ENCODE measurements at regions not wholly inside any gene's neighbourhood (a gene's known extent, or its start where the extent isn't known, plus 50 kb on each side); places are given as distances from the start of the nearest gene placed in this dataset.
"Not testable (repeated sequence)": the region's sequence is repeated elsewhere in the genome, so short reads cannot be mapped to it uniquely, and the experiment has no call there.

DNA sequence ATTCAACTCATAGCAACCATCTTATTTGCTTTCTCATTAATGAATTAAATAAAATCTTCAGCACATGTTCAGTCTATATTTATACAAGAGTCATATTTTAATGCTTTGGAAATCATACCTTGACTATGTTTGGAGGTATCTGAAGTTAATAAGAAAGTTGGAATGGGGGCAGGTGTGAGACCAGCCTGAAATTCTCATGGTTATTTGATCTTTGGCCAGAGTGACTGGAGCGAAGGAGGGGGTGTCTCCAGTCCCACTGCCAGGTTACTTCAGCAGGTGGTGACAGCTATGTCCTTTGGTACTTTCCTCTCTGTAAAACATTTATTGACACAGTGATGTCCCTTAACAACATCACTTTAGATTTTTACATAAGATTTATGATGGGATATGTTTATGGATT lies 318.1 kb upstream of the SGCD start:
- no peak for DNase-seq

DNA sequence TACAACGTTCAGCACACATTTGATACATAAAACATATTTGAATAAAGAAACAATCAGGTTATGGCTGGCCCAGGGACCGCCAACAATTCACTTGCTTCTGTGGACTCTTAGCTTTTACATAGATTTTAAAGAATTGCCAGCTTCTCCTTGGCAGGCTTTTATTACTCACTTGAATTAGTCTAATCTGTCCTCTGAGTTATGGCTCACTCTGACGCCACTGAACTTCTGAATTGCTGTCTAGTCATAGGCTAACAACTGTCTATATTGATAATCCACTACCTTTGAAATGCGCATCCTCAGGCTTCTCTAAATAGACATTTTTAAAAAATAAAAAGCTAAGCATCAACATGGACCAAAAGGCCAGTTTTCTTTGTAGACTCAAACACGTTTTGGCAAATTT lies 317.4 kb upstream of the SGCD start:
- DNase-seq = no peak

DNA sequence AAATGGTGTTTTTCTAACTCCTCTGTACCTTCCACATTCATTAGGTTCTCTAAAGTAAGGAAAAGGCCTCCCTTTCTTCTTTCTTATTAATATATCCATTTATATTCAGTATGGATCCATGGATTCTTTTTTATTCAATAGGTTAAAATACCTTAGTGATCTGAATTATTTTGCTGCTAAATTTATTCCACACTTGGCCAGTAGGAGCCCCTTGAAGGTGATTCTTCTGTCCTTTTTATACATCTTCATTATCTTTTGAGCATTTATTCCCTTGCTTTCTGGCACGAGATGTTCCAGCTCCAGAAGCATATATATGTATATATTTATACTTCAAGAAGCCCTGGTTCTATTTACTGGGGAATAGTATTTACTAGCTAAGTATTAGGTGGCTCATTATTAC lies 311.8 kb upstream of the SGCD start:
- DNase-seq = no peak

DNA sequence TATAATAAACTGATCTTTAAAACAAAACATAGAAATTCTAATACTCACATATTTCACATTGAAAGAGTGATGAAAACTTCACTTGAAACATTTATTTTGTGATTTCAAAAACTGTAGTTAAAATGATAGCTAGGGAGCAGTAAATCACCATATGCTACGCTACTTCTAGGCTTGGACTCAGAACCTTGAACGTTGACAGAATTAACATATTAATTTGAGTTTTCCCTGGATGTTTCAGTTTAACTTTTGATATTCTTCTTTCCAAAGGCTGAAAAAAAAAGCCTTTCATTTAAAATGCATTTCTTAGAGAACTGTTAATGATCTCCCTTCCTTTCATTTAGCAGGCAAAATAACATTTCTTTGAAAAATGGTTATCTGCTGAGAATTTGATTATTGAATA lies 307.8 kb upstream of the SGCD start:
- DNase-seq = no peak

DNA sequence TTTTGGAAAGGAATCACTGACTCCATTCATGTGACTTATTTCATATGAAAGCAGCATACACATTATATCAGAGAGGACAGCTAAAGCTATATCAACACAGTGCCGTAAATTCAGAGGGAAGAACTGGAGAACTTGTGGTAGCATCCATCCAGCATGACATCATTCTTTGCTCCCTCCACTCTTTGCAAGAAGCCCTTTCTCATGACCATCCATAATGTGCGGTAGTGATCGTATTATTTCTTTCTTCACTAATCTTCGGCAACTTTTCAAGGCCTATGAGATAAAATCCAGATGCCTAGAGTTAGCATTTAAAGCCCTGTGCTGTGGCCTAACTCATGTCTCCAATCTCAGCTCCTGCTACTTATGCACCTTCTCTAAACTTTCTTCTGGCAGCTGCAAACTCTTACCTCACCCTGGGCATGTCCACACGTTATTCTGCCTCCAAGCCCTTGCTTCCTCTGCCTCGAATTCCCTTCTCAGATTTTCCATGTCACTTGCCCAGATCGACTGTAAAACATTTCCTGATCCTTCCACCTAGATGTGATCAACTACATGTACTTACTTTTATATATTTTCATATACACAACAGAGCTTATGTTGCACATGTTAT lies 307.3 kb upstream of the SGCD start:
- DNase-seq = no peak

DNA sequence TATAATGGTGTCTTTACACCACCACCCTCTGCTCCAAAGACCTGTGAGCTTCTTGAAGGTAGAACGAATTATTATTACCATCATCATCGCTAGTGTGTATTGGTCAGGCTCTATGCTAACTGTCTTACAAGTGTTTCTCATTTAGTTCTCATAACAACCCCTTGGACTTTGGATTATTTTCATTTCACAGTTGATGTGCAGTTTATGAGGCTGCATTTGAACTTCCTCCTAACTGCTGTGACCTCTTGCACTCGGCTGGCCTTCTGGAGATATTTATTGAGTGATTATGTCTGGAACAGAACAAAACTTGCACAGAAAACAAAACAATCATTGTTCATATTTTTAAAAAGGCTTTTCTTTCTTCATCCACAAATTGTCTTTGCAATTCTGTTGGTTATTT lies 306.3 kb upstream of the SGCD start:
- no peak for DNase-seq

DNA sequence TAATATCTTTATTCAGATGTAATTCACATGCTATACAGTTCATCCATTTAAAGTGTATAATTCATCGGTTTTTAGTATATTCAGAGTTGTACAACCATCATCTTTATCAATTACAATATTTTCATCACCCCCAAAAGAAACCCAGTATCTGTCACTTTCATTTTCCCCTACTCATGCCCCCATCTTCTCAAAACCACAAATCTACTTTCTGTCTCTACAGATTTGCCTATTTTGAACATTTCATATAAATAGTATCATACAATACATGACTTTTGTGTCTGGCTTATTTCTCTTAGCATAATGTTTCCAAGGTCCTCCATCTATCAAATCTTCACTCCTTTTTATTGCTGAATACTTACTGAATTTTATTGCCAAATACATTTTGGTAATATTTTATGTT lies 305.1 kb upstream of the SGCD start:
- no peak for DNase-seq

DNA sequence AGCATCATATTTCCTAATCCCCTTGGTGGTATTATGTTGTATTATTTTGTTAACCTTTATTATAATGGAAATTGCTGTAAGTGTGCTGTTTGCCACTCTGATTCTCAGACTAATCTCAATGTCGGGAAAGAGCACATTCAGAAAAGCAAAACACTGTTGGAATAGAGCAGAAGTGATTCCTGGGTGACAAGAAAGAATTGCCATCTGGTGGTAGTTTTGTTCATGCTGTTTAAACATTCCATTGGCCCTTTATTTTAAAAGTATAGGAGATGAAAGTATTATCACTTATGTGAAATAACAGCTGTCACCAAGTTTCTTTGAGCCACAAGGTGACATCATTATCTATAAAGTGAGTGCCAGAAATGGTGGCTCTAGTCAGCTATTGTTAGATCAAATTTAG lies 301.3 kb upstream of the SGCD start:
- no peak for DNase-seq

DNA sequence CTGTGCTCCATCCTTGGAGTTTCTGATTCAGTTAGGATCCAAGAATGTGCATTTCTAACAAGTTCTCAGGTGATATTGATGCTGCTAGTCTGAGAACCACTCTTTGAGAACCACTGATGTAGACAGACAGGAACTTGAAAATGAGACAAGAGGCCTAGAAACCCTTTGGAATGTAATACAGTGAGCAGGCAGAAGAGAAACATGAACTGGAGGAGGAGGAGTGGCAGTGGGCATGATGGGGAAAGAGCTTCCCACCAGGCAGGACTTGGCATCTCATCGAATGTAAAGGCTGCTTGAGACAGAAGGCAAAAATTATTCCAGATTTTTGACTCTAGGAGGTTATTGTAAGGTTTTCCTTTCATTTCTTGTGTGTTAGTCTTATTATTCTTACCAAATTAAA lies 295.8 kb upstream of the SGCD start:
- no peak for DNase-seq

DNA sequence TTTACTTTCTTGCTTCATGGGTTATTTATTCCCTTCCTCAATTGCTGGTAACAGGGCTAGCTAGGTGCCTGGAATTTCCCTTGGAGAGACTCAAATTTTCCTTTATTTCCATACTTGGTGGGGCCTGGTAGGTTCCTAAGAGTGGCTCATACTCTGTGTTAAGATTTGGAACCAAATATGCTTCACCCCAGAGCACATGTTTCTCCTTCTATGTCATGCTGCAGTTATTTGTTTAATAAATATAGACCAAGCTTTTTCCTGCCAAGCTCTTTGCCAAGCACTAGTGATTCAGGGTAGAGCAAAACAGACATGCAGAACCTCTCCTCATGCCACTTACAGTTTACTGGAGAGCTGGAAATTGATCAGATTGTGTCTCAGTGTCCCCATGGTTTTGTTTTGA lies 290.3 kb upstream of the SGCD start:
- no peak for DNase-seq

DNA sequence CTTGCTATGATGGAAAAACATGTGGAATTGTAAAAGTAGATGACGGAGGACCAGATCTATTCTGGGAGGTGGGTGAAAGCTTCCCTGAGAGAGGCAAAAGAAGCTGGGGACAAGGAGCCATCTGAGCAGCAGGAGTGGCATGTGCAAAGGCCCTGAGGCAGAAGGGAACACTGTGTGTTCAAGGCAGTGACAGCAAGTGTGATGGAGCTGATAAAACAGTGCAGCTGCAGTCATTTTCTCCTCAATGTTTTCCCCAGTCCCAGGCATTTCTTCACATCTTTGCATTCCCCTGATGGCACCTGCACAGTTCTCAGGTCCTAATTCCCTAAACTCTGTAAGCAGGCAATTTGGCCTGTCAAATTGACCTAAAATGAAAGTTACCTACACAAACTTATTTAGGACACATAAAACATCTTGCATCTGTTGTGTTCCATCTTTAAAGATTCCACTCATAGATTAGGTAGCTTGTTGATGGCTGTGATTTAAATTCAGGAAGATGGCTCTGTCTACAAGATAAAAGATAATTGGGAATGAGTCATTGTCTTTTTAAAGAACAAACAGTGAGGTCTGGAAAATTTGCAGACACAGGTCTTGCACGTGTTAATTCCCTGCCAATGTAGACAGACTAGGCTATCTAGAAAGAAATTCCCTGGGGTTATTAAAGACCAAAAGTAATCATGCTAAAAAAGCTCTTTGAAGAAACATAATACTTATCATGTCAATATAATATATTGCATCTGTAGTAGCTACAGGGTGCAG lies 289.6 kb upstream of the SGCD start:
- DNase-seq = no peak

DNA sequence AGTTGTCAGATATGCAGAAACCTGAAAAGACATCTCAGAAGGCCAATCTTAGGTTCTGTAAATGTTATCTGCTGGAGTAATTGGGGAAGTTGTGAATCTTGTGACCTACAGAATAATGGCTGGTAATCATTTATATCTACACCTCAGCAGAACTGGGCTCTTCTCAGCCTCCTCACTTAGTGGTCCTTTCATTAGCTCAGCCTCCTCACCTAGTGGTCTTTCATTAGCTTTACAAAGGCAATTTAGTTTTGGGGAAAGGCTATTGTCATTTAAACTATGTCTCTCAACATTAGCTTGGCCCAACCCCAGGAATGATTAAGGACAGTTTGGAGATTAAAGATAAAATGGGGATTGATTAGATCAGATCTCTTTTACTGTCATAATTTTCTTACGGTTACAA lies 284.2 kb upstream of the SGCD start:
- no peak for DNase-seq

DNA sequence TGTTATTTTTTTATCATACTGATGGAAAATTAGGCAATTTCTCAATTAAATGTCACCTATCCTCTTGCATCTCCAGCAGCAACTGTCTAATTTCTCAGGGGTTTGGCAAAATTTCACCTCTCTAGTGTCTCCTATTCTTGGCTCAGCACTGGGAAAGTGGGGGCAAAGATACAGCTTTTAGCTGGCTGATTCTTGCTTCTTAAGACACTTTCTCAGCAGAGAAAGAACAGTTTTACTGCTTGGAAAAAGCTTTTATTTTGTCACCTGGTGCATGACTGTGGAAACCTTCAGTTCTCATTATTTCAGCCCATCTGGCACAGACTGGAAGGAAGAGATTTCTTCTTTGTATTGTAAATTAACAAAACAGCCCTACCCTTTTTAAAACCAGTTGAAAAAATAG lies 283.6 kb upstream of the SGCD start:
- no peak for DNase-seq

DNA sequence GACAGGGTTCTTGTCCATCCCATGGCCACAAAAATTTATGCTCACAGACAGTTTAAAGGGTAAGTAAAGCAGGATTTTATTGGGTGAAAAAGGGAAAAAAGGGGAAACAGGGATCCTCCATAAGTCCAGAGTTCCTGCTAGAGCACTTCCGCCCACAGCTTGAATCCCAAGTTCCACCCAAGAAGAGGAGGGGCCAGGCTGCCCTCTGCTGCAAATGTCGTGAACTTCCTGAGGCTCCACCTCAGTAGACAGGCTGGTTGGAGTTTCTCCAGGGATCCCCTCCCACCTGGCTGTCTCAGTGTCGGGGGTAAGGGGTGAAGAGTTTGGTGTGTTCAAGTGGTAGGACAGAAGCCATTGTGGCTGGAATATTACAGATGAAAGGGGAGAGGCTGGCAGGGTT lies 275.0 kb upstream of the SGCD start:
- no peak for DNase-seq

DNA sequence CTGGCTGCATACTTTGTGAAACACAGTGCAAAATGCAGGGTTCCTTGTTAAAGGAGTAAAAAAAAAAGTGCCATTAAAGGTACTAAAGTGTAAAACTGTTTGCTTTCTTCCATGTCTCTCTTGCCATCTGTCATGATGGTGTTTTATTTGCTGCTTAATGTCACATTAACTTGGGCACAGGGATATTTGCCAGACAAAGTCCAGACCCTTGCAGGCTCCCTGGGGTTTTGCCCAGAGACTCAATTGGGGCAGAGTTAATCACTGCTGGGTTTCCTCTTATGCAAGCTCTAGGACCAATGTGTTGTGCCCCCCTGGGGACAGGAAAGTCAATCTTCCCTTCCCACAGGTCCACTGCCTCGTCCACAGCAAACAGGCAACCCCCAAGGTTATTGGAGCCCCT lies 274.3 kb upstream of the SGCD start:
- DNase-seq = no peak

DNA sequence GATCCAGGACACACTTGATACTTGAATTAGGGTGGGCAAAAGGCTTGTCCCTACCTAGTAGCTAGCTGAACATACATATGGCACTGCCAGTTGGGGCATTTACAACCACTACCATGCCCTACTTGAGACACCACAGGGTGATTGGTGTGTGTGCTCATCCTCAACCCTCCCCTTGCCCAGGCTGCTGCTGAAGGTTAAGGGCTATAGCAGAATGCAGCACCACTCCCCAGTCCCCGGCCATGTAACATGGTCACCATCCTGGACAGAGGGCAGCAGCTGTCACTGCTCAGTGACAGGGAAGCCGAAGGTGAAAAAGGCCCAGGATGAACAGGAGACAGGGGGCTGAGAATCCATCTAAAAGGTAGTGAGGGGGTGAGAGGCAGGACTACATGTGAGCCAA lies 273.9 kb upstream of the SGCD start:
- no peak for DNase-seq

DNA sequence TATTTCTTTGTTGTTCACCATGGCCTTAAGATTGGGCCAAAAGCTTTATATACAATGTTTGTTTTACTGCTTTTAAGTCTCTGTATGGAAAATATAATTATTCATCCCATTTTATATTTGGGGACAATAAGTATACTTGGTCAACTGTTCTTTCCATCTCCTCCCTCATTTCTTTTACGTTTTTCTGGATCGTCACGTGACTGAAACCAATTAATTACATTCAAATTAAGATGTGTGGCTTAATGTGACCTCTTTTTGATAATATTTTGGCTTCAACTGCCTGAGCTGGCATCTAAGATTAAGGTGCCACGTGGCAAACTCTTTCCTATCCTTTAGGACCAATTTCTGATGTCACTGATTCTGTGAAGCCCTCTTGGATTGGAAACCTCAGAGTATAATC lies 250.1 kb upstream of the SGCD start:
- no peak for DNase-seq

DNA sequence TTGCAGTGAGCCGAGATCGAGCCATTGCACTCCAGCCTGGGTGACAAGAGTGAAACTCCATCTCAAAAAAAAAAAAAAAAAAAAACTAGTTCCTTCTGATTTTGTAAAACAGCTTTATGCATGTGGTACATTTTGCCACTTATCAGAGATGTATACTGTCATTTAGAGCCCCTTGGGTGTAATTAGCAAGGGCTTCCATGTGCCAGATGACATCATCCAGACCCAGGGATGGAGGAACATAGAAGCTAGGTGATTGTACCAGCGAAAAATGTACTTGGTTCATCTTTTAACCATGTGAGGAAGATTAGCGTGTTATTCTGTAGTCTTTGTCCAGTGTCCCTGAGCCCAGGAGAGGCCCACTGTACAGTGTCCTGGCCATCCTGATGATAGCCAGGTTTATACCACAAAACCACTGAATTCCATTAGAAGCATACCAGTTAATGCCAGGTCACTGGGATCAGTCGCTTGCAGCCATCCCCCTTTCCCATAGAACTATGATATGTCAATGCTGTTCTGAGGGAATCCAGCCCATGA lies 239.3 kb upstream of the SGCD start:
- no peak for DNase-seq

DNA sequence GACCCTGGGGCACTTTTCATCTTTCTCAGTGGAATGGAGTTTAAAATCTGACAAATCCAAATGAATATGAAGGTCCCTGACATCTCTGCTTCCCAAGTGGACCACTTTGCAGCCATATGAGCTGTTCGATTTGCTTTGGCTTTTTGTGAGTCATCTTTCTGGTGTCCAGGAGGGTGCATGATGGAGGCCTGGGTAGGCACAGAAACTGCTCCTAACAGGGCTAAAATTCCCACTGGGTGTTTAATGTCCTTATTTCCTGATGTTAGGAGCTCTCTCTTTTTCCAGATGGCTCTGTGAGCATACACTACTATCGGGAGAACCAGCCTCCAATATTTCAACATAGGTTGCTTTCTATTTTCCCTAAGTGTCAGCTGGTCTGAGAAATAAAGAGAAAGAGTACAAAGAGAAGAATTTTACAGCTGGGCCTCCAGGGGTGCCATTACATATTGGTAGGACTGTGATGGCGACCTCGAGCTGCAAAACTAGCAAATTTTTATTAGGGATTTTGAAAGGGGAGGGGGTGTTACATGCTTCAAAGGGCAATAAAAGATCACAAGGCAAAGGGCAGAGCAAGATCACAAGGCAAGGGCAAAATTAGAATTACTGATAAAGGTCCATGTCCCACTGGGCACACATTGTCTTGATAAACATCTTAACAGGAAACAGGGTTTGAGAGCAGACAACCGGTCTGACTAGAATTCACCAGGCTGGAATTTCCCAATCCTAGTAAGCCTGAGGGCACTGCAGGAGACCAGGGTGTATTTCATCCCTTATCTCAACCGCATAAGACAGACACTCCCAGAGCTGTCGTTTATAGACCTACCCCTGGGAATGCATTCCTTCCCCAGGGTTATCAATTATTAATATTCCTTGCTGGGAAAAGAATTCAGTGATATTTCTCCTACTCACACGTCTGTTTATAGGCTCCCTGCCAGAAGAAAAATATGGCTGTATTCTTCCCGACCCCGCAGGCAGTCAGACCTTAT lies 236.7 kb upstream of the SGCD start:
- DNase-seq = not testable (repeated sequence)

DNA sequence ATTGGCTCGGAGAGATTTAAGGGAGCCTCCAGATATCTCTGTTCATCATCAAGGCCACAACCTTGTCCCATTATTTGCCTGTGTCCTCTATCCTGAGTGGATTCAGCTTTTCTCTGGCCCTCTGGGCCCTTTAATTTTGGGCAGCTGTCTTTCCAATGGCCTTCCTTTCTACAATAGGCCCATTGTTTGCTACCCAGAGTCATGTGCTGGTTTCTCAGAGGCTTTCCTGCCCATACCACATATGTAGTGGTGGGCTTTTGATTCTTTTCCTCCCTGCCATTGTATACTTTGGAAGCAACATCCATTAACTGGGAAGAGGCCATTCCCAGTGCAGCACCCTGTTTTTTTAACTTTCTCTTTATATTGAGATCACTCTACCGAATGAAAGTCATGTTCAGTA lies 233.9 kb upstream of the SGCD start:
- no peak for DNase-seq

DNA sequence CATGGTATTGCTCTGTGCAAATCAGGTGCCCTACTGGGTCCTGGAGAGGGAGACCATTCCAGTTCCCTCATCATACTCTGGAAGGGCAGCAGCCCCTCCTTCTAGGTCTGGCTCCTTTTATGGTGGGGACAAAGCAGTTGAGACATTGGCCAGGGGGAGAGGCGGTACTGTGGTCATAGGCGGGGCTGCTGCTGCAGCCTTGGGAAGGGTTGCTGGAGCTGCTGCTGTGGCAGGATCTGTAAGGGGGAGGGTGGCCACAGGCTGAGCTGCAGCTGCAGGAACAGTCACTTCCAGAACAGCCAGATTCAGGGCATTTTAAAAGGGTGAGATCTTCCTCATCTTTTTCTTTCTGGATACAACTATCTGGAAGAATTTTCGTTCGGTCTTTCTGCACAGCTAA lies 233.0 kb upstream of the SGCD start:
- DNase-seq = no peak

DNA sequence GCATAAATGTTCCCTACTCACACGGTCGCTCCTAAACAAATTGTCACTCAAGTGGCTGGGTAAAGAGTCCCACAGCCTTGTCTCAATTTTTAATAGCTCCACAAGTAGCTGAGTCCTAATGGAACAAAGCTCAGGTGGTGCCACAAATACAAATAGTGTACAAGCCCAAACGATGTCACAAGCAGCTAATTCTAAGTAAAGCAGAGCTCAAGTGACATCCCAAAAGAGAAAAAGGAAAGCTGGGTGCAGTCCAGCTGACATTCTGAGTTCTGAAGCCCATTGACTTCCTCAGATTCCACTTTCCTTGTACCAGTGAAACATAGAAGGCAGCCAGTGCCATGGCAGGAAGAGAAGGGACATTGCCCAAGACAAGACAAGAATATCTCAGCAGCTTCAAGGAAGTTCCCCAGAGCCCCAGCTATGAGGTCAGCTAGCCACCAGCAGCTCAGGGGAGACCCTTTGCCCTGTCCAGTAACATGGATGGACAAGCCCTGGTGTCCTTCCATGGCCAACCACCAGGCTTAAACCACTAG lies 231.2 kb upstream of the SGCD start:
- DNase-seq = no peak

DNA sequence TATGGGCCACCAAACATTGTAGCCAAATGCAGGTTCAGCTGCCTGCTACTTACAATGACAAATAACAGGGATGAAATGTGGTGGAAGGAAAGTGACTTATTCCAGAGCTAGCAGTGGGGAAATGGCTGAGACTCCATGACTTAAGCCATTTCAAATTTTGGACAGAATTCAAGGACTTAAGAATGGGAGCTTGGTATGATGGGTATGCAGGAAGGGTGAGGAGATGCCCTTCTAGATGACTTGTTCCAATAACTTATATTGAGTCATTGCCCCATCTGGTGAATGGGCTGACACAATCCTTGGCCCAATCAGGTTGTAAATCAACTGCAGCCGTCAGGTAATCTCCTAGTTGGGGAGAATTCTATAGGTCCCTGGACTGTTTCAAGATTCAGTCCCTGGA lies 230.7 kb upstream of the SGCD start:
- no peak for DNase-seq
